H1 (cell line): ENCODE measurements at regions not wholly inside any gene's neighbourhood (a gene's known extent, or its start where the extent isn't known, plus 50 kb on each side); places are given as distances from the start of the nearest gene placed in this dataset.

ENCODE experiments used
- CTCF ChIA-PET: fragments of 300-600 bp; sonication (Branson Sonifier 250); formaldehyde crosslinking; loops from one replicate; lab custom pipeline; 2021; ENCODE audit not compliant: partially characterized antibody; lab: Charles Lee
- POLR2A ChIA-PET: fragments of 300-600 bp; sonication (Branson Sonifier 250); formaldehyde crosslinking; loops from one replicate; lab custom pipeline; 2021; ENCODE audit warnings: inconsistent platforms; ENCODE audit not compliant: partially characterized antibody; lab: Charles Lee
- DNase-seq, 2 experiments: peaks; one replicate each; pipeline versions ENCODE4 v3.0.0 to v3.0.0-alpha.2; 2010 to 2022; ENCODE audit warnings: low spot score in 2 of 2, low read depth in 1 of 2, mixed read lengths in 1 of 2
- FAIRE-seq: peaks from 2 replicates; lab custom pipeline; 2011; peaks lifted over from hg19 to GRCh38; lab: Jason Lieb, UNC
- H2AFZ ChIP-seq: 2 replicates; pipeline ENCODE4 v1.8.1; 2012; ENCODE audit warnings: low read length, inconsistent platforms
- H2AK5ac ChIP-seq: 2 replicates; pipeline ENCODE4 v1.6.1; 2013; ENCODE audit warnings: low read depth, low read length
- H2BK120ac ChIP-seq: replicated peaks from 2 replicates; pipeline ENCODE3; 2013; ENCODE audit warnings: low read depth, low read length, inconsistent platforms
- H2BK12ac ChIP-seq: 2 replicates; pipeline ENCODE4 v1.6.1; 2013; ENCODE audit warnings: low read depth, low read length
- H2BK15ac ChIP-seq: 2 replicates; pipeline ENCODE4 v1.6.1; 2013; ENCODE audit warnings: low read length
- H2BK20ac ChIP-seq: 2 replicates; pipeline ENCODE4 v1.6.1; 2013; ENCODE audit warnings: low read length
- H2BK5ac ChIP-seq: 2 replicates; pipeline ENCODE4 v1.6.1; 2013; ENCODE audit warnings: low read depth, low read length
- H3K14ac ChIP-seq: 2 replicates; pipeline ENCODE4 v1.6.1; 2013; ENCODE audit warnings: inconsistent platforms; ENCODE audit not compliant: insufficient read length
- H3K18ac ChIP-seq: 2 replicates; pipeline ENCODE4 v1.6.1; 2013; ENCODE audit warnings: low read length; ENCODE audit errors: extremely low read depth
- H3K23ac ChIP-seq: 2 replicates; pipeline ENCODE4 v1.6.1; 2013; ENCODE audit warnings: inconsistent platforms; ENCODE audit not compliant: insufficient read length
- H3K23me2 ChIP-seq: 2 replicates; pipeline ENCODE4 v1.6.1; 2013; ENCODE audit warnings: low read depth, low read length
- H3K27ac ChIP-seq: 2 replicates; pipeline ENCODE4 v1.6.1; 2011; ENCODE audit warnings: low read depth, low read length, inconsistent platforms
- H3K27me3 ChIP-seq, 4 experiments: replicated peaks in 1 of 4; 1 replicate in 1 of 4; 2 replicates in 3 of 4; pipeline versions ENCODE4 v1.6.1 to v1.8.1; 2011 to 2013; ENCODE audit warnings: low read length in 3 of 4, mild to moderate bottlenecking in 3 of 4, inconsistent platforms in 2 of 4, mixed read lengths in 2 of 4, moderate library complexity in 1 of 4; ENCODE audit not compliant: control insufficient read depth in 3 of 4, insufficient read depth in 3 of 4; ENCODE audit errors: extremely low read depth in 1 of 4
- H3K36me3 ChIP-seq, 4 experiments: 2 replicates each; pipeline versions ENCODE4 v1.6.1 to v1.8.1; 2011 to 2013; ENCODE audit warnings: mild to moderate bottlenecking in 4 of 4, low read length in 3 of 4, moderate library complexity in 2 of 4, control low read depth in 1 of 4, inconsistent platforms in 1 of 4; ENCODE audit not compliant: insufficient read depth in 4 of 4, control insufficient read depth in 2 of 4
- H3K4ac ChIP-seq: replicated peaks from 2 replicates; pipeline ENCODE3; 2013; ENCODE audit warnings: low read length, low read depth, mixed read lengths, inconsistent platforms; ENCODE audit not compliant: insufficient read length
- H3K4me1 ChIP-seq, 4 experiments: replicated peaks in 1 of 4; 1 replicate in 1 of 4; 2 replicates in 3 of 4; pipeline versions ENCODE4 v1.6.1 to v1.8.1; 2011 to 2013; ENCODE audit warnings: low read length in 3 of 4, inconsistent platforms in 2 of 4, mixed read lengths in 1 of 4; ENCODE audit not compliant: insufficient read depth in 4 of 4, control insufficient read depth in 3 of 4
- H3K4me2 ChIP-seq, 2 experiments: 2 replicates each; pipeline versions ENCODE4 v1.6.1 to v1.8.1; 2011 to 2013; ENCODE audit warnings: low read depth in 2 of 2, low read length in 2 of 2, control low read depth in 1 of 2, inconsistent platforms in 1 of 2, mild to moderate bottlenecking in 1 of 2; ENCODE audit not compliant: insufficient read depth in 1 of 2
- H3K4me3 ChIP-seq, 4 experiments: fragments of 200-600, 300-600 bp in 1 of 4; sonication (generic), shearing (Covaris generic), sonication (Bioruptor Twin) in 1 of 4; 2 replicates each; pipeline versions ENCODE4 v1.5.1 to v1.8.1; 2011 to 2016; ENCODE audit warnings: low read length in 4 of 4, low read depth in 3 of 4, control low read depth in 2 of 4, inconsistent platforms in 2 of 4, mild to moderate bottlenecking in 2 of 4, mixed read lengths in 1 of 4, moderate library complexity in 1 of 4; ENCODE audit not compliant: insufficient read depth in 2 of 4; ENCODE audit errors: extremely low read depth in 1 of 4
- H3K56ac ChIP-seq: replicated peaks from 2 replicates; pipeline ENCODE3; 2013; ENCODE audit warnings: low read depth, mild to moderate bottlenecking, mixed read lengths, low read length, inconsistent platforms; ENCODE audit not compliant: insufficient read length
- H3K79me1 ChIP-seq: 2 replicates; pipeline ENCODE4 v1.6.1; 2013; ENCODE audit warnings: low read depth, low read length, control low read depth
- H3K79me2 ChIP-seq, 2 experiments: 2 replicates each; pipeline versions ENCODE4 v1.6.1 to v1.8.1; 2012 to 2013; ENCODE audit warnings: low read length in 2 of 2, mild to moderate bottlenecking in 2 of 2, inconsistent platforms in 1 of 2; ENCODE audit not compliant: insufficient read depth in 2 of 2, control insufficient read depth in 1 of 2
- H3K9ac ChIP-seq, 4 experiments: replicated peaks in 1 of 4; 1 replicate in 1 of 4; 2 replicates in 3 of 4; pipeline versions ENCODE4 v1.6.1 to v1.8.1; 2011 to 2013; ENCODE audit warnings: low read depth in 3 of 4, low read length in 3 of 4, control low read depth in 2 of 4, mild to moderate bottlenecking in 2 of 4, moderate library complexity in 2 of 4, inconsistent platforms in 1 of 4; ENCODE audit errors: extremely low read depth in 1 of 4
- H3K9me3 ChIP-seq, 2 experiments: 2 replicates each; pipeline versions ENCODE4 v1.6.1 to v1.8.1; 2012 to 2013; ENCODE audit warnings: mild to moderate bottlenecking in 2 of 2, moderate library complexity in 2 of 2, control low read depth in 1 of 2, inconsistent platforms in 1 of 2, low read depth in 1 of 2, low read length in 1 of 2, mixed read lengths in 1 of 2; ENCODE audit not compliant: insufficient read depth in 2 of 2
- H4K20me1 ChIP-seq, 2 experiments: replicated peaks in 1 of 2; 2 replicates each; pipeline versions ENCODE3 to v1.8.1; 2011 to 2013; ENCODE audit warnings: inconsistent platforms in 2 of 2, low read length in 2 of 2, mild to moderate bottlenecking in 1 of 2; ENCODE audit not compliant: insufficient read depth in 2 of 2, control insufficient read depth in 1 of 2
- H4K5ac ChIP-seq: 2 replicates; pipeline ENCODE4 v1.6.1; 2013; ENCODE audit warnings: low read length, low read depth, mixed read lengths, inconsistent platforms; ENCODE audit not compliant: insufficient read length
- H4K8ac ChIP-seq: 2 replicates; pipeline ENCODE4 v1.8.0; 2013; ENCODE audit warnings: mild to moderate bottlenecking, moderate library complexity, low read length, inconsistent platforms; ENCODE audit not compliant: insufficient read depth; ENCODE audit errors: extremely low read depth
- H4K91ac ChIP-seq: replicated peaks from 2 replicates; pipeline ENCODE3; 2013; ENCODE audit warnings: low read length, mixed read lengths, inconsistent platforms; ENCODE audit not compliant: insufficient read length
- MAFK ChIP-seq: IDR thresholded peaks from 2 replicates; pipeline ENCODE4 v1.6.1; 2012; ENCODE audit warnings: low read depth, mild to moderate bottlenecking, improper control_type of control experiment, low read length
- ZNF274 ChIP-seq: IDR thresholded peaks from 2 replicates; pipeline ENCODE4 v1.7.0; 2012; ENCODE audit warnings: low read length, borderline replicate concordance; ENCODE audit errors: extremely low read depth
- WGBS, 2 experiments: shearing (Covaris generic) in 1 of 2; methylation state at CpG; one replicate each; pipeline versions ENCODE4 v1.1.6 to v1.1.7; 2013 to 2015; ENCODE audit warnings: low lambda C conversion rate in 2 of 2, mixed read lengths in 2 of 2, inconsistent platforms in 1 of 2, low coverage in 1 of 2, missing lambda C conversion rate in 1 of 2; ENCODE audit not compliant: insufficient replicate concordance in 2 of 2, insufficient coverage in 1 of 2, insufficient read length in 1 of 2; ENCODE audit errors: extremely low coverage in 1 of 2, missing lambda C conversion rate in 1 of 2; 5-methylcytosine and 5-hydroxymethylcytosine counted together

DNA sequence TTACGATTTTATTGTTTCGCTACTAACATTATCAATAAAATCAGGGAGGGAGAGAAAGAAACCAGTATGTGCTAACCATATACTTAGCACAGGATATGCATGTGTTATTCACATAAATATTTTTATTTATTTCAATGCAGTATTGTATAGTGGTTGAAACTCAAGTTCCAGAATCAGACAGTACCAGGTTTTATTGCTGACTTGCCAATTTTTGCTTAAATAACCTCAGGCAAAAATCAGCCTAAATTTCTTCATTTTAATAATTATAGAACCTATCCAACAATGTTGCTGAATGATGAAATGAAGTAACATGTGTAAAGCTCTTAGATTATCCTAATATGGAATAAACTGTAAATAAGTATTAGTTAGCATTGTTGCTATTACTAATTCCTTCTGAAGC lies 61.4 kb upstream of the LRRC7 start:
- Histone ChIP-seq H4K8ac (no peak overlapping the region), H3K4me1 (no peaks in the 10 kb centered on the region), H3K23me2 (no peaks in the 10 kb centered on the region), H3K79me2 (no peaks in the 10 kb centered on the region), H3K27me3 (no peaks in the 10 kb centered on the region), H3K4me2 (no peak overlapping the region), H4K20me1 (no peaks in the 10 kb centered on the region), H3K27ac (no peak overlapping the region), H2BK5ac (no peak overlapping the region), H2BK120ac (no peak overlapping the region), H3K9ac (no peak overlapping the region), H3K14ac (no peak overlapping the region), H3K4ac (no peak overlapping the region), H2AK5ac (no peak overlapping the region), H3K79me1 (no peaks in the 10 kb centered on the region), H3K56ac (no peak overlapping the region), H2BK12ac (no peak overlapping the region), H4K91ac (no peak overlapping the region), H3K23ac (no peak overlapping the region), H2BK15ac (no peak overlapping the region), H2BK20ac (no peak overlapping the region), H2AFZ (no peak overlapping the region), H3K18ac (no peak overlapping the region), H3K4me3 (no peak overlapping the region), H4K5ac (no peak overlapping the region), H3K36me3 (no peaks in the 10 kb centered on the region), H3K9me3 (no peaks in the 10 kb centered on the region)
- no peak for FAIRE-seq
- ChIA-PET CTCF (interaction anchor here (1.0 kb wide), 1 partner anchor 231 kb away, joined by 4 read pairs; no protein-coding TSS in a partner anchor), POLR2A (interaction anchor here (0.6 kb wide), 1 partner anchor 62 kb away, joined by 3 read pairs; no protein-coding TSS in a partner anchor)
- DNase-seq: no peak
- 97% methylated on average over 2 of the region's 2 CpGs; no CpG with 5 or more reads in 1 of the 2 experiments for WGBS, 2 experiments
- TF ChIP-seq MAFK (peak; percentile 40; the same call in 1 of the 2 replicates), ZNF274 (no peak)
